ENCODE measurements at regions not wholly inside any gene's neighbourhood (a gene's known extent, or its start where the extent isn't known, plus 50 kb on each side); places are given as distances from the start of the nearest gene placed in this dataset.

GRCh38 chr3:76035117-76035516 lies 249.8 kb upstream of the ZNF717 start:
- Histone ChIP-seq H3K27ac (no peak overlapping the region), H3K27me3 (replicated peaks) (no peaks in the 10 kb centered on the region), H3K4me3 (ENCODE audit: low read depth, low read length) (no peak overlapping the region), H3K36me3 (replicated peaks) (no peaks in the 10 kb centered on the region)
- in situ Hi-C loops (cut with HindIII; ENCODE audit: low pct_ligation_motif_present, low sequenced_read_pairs), result no loop called here
- DNase-seq, result no peak
- TF ChIP-seq CTCF (IDR thresholded peaks at IDR 0.05; ENCODE audit: low read depth, low read length, missing control alignments), result no peak

GRCh38 chr3:76038949-76039348 lies 253.6 kb upstream of the ZNF717 start:
- Histone ChIP-seq H3K27ac (no peak overlapping the region), H3K36me3 (replicated peaks) (no peaks in the 10 kb centered on the region), H3K4me3 (ENCODE audit: low read depth, low read length) (no peak overlapping the region), H3K27me3 (replicated peaks) (no peaks in the 10 kb centered on the region)
- no peak for TF ChIP-seq CTCF (IDR thresholded peaks at IDR 0.05; ENCODE audit: low read depth, low read length, missing control alignments)
- no peak for DNase-seq
- in situ Hi-C loops (cut with HindIII; ENCODE audit: low pct_ligation_motif_present, low sequenced_read_pairs), result no loop called here

GRCh38 chr3:76039431-76039830 lies 254.1 kb upstream of the ZNF717 start:
- H3K4me3 ChIP-seq (ENCODE audit: low read depth, low read length), result no peak overlapping the region
- in situ Hi-C loops (cut with HindIII; ENCODE audit: low pct_ligation_motif_present, low sequenced_read_pairs), result no loop called here
- TF ChIP-seq CTCF (IDR thresholded peaks at IDR 0.05; ENCODE audit: low read depth, low read length, missing control alignments), result no peak
- H3K27me3 ChIP-seq (replicated peaks), result no peaks in the 10 kb centered on the region
- H3K27ac ChIP-seq, result peak overlapping the region; percentile 24
- H3K36me3 ChIP-seq (replicated peaks), result no peaks in the 10 kb centered on the region
- no peak for DNase-seq

GRCh38 chr3:76040946-76041345 lies 255.6 kb upstream of the ZNF717 start:
- H3K4me3 ChIP-seq (ENCODE audit: low read depth, low read length), result no peak overlapping the region
- DNase-seq, result no peak
- no peaks in the 10 kb centered on the region for H3K36me3 ChIP-seq (replicated peaks)
- in situ Hi-C loops (cut with HindIII; ENCODE audit: low pct_ligation_motif_present, low sequenced_read_pairs), result no loop called here
- H3K27ac ChIP-seq, result peak overlapping the region; percentile 41
- TF ChIP-seq CTCF (IDR thresholded peaks at IDR 0.05; ENCODE audit: low read depth, low read length, missing control alignments), result no peak
- no peaks in the 10 kb centered on the region for H3K27me3 ChIP-seq (replicated peaks)

GRCh38 chr3:76043746-76044145 lies 258.4 kb upstream of the ZNF717 start:
- in situ Hi-C loops (cut with HindIII; ENCODE audit: low pct_ligation_motif_present, low sequenced_read_pairs), result no loop called here
- H3K36me3 ChIP-seq (replicated peaks), result no peaks in the 10 kb centered on the region

More at GRCh38 chr3:76043746-76044145, 258.4 kb upstream of the ZNF717 start:
- no peak overlapping the region for H3K4me3 ChIP-seq (ENCODE audit: low read depth, low read length)
- no peaks in the 10 kb centered on the region for H3K27me3 ChIP-seq (replicated peaks)
- no peak for TF ChIP-seq CTCF (IDR thresholded peaks at IDR 0.05; ENCODE audit: low read depth, low read length, missing control alignments)
- no peak for DNase-seq
- no peak overlapping the region for H3K27ac ChIP-seq

Measured in brain microvascular endothelial cell (primary cell).